HG03045 (cell line): ENCODE measurements at regions not wholly inside any gene's neighbourhood (a gene's known extent, or its start where the extent isn't known, plus 50 kb on each side); places are given as distances from the start of the nearest gene placed in this dataset.

Experiments
- ATAC-seq: cut with Tn5 transposase; IDR thresholded peaks from one replicate; pipeline ENCODE4 v1.9.1; 2021; ENCODE audit warnings: mild to moderate bottlenecking, moderate library complexity; ENCODE audit not compliant: unreplicated experiment

DNA sequence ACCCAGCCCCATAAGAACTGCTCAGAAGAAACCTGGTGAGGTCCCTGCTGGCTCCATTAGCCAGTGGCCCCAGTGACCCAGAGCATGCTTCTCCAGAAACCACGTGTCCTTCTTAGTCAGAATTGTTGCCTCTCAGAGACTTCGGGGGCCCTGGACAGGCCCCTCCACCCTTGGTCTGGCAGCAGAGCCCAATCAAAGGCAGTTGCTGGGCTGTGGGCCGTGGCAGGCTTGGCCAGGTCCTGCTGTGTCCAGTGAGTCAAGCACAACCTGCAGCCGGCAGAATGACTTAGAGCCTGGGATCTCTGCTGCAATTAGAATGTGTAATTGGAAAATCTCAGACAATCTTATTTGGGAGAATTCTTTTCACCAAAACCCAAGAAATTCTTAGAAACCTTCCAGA, 502.0 kb upstream of the KLF4 start:
- no peak for ATAC-seq

DNA sequence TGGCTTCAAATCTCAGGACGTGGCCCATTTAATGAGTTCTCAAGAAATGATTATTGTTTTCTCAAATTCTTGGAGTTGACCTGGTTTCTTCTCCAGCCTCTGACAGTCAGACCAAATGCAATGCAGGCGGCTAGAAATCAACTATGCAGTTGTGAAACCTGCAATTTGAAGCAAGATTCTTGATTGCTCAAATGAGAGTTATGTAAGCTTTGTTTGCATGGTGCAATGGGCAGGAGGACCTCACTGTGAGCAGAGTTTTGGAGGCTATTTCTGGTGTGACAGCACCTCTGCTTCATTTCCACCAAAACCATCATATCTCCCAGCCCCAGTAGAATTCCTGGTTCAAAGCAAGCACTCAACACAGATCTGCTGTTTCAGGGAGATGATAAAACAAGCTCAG, 500.0 kb upstream of the KLF4 start:
- ATAC-seq = no peak

GRCh38 chr9:107989099-107989498, 499.5 kb upstream of the KLF4 start:
- no peak for ATAC-seq

DNA sequence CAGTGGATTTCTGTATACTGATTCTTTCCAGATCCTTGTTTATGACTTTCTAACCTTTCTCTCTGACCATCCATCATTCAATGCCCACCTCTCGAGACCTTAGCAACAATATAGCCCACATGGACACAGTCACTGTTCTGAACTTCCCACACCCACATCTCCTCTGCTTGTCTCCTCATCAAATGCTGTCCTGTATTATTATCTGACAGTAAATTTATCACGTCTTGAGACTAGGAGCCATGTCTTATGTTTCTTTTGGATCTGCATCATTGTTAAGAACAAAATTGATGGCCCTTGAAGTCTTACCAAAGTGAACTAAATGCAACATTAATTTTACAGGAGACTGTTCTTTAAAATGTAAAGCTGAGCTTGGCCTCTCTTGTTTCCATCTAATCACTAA, 495.4 kb upstream of the KLF4 start:
- ATAC-seq = no peak

DNA sequence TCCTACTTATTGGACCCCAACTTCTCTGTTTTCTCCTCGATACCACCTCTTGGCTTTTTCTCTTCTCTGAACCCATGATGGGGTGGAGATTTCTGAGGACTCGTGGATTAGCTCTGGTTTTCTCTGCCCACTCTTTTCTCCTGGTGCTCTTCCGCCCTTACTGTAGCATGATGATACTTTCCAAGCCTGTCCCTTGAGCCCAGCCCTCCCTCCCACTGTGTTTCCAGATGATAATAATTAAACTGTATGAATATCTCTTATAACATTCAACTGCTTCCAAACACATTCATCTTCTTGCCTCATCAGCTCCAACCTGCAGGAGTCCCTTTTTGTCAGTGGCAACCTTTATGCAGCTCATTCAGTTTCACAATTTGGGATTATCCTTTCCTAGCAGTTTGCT, 494.2 kb upstream of the KLF4 start:
- ATAC-seq = no peak

- no peak for ATAC-seq
Measured at GRCh38 chr9:107983181-107983603, 493.6 kb upstream of the KLF4 start.

GRCh38 chr9:107982745-107983144, 493.2 kb upstream of the KLF4 start:
- no peak for ATAC-seq

DNA sequence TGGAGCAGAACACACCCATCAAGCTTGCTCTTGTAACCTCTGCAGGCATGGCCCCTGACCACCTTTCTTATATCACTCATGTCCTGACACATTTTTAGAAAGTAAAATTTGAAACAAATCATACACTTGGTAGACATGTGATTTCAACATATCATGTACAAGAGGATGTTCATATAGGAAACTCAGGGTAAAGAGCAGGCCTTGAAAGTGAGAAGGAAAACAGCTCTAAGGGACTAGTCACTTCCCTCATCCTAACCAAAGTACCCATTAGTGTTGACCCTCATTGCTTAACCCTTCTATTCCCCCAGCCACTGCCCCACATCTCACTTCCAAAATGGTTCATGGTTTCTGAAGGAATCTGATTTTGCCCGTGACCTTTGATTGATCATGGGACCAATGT, 492.4 kb upstream of the KLF4 start:
- no peak for ATAC-seq

- ATAC-seq = no peak
Measured at GRCh38 chr9:107980984-107981383, 491.4 kb upstream of the KLF4 start.

- no peak for ATAC-seq
Measured at GRCh38 chr9:107976767-107977166, 487.2 kb upstream of the KLF4 start.

- no peak for ATAC-seq
Measured at GRCh38 chr9:107975426-107976010, 485.9 kb upstream of the KLF4 start.

DNA sequence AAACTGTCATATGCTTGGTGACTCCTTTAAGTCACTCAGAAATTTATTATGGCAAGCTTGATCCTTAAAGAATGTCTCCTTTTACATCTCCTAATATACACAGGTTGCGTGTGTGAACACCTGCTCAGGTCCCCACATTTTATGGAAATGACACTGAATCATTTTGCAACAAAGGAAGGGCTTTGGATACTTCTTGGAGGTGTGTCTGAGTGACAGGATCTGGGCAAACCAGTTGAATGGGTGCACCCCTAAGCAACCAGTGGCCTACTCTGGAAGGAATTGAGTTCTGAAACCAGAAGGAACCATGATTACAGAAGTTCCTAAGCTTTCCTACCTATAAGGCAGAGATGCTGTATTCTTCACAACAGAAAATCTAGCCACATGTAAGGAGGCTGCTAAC, 483.9 kb upstream of the KLF4 start:
- ATAC-seq = no peak

- no peak for ATAC-seq
Measured at GRCh38 chr9:107972346-107972745, 482.8 kb upstream of the KLF4 start.

GRCh38 chr9:107971241-107971640, 481.7 kb upstream of the KLF4 start:
- no peak for ATAC-seq

- ATAC-seq = no peak
Measured at GRCh38 chr9:107970726-107971125, 481.2 kb upstream of the KLF4 start.

DNA sequence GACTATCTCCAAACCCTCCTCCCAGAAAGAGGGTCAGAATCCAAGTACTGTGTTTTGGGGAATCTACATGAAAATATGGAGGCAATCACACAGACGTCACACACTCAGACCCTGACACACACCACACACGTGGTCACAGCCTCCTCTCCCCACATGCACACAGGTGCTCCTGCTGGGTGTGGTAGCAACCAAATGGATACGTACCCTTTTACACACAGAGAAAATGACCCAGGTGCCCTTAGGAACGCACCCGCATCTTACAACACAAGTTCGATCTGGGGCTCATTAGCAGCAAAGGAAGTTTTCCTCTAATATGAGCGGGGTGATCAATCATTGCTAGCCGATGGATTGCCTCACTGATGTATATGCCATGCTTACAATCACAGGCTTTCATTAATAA, 480.2 kb upstream of the KLF4 start:
- no peak for ATAC-seq

DNA sequence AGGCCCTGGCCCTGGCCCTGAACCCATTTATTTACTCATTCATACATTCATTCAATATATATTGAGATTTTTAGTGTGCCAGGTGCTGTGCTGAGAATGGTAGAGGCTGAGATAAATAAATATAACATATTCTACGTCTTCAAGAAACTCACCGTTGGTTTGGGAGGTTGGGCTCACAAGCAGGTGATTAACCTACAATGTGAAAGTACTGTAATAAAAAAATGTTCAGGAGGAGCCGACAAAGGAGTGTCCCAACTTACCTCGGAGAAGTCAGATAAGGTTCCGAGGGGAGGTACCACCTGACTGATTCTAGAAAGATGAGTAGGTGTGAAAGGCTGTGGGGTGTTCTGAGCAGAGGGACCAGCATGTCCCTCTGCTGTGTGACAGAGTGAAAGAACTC, 479.6 kb upstream of the KLF4 start:
- ATAC-seq = no peak

GRCh38 chr9:107963246-107963645, 473.7 kb upstream of the KLF4 start:
- no peak for ATAC-seq

- no peak for ATAC-seq
Measured at GRCh38 chr9:107960916-107961315, 471.3 kb upstream of the KLF4 start.

GRCh38 chr9:107954312-107954711, 464.7 kb upstream of the KLF4 start:
- no peak for ATAC-seq

GRCh38 chr9:107953556-107954125, 464.1 kb upstream of the KLF4 start:
- no peak for ATAC-seq

GRCh38 chr9:107952773-107953172, 463.2 kb upstream of the KLF4 start:
- ATAC-seq = no peak

DNA sequence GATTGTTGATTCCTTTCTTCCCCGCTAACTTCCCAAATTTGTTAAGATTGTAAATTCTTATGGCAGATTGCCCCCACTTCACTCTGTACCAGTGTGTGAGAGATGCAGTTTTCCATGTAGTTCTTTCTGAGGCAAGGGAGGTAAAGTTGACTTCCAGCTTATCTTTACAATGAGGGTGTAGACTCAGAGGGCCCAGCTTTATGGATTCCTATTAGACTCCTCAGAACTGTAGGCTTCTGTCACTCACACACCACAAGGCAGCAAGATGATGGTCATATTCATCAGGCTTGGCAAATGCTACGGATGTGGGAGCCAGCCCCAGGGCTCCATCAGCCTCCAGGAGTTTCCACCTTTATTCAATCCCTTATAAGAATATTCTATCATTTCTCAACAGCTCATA, 461.9 kb upstream of the KLF4 start:
- no peak for ATAC-seq
